SK-N-SH (cell line): ENCODE measurements at regions not wholly inside any gene's neighbourhood (a gene's known extent, or its start where the extent isn't known, plus 50 kb on each side); places are given as distances from the start of the nearest gene placed in this dataset.

Experiments
- CHD2 ChIP-seq: fragments of 150-350 bp; IDR thresholded peaks from 2 replicates; pipeline ENCODE4 v1.6.1; 2018; ENCODE audit warnings: low read length; ENCODE audit not compliant: partially characterized antibody
- CTCF ChIP-seq: fragments of 200-600 bp; sonication (generic); IDR thresholded peaks from 2 replicates; pipeline ENCODE4 v1.6.1; 2017; ENCODE audit warnings: antibody characterized with exemption, mild to moderate bottlenecking, moderate library complexity
- EP300 ChIP-seq, 2 experiments: IDR thresholded peaks; 2 replicates each; pipeline versions ENCODE4 v1.4.0 to v1.6.1; 2012; ENCODE audit warnings: borderline replicate concordance in 1 of 2, low read depth in 1 of 2, low read length in 1 of 2
- EZH2phosphoT487 ChIP-seq: fragments of 200-600 bp; sonication (generic); IDR thresholded peaks from 2 replicates; pipeline ENCODE4 v1.6.1; 2017; ENCODE audit warnings: low read depth, mixed run types, mild to moderate bottlenecking, antibody characterized with exemption, moderate library complexity, borderline replicate concordance
- MAX ChIP-seq: IDR thresholded peaks from 2 replicates; pipeline ENCODE4 v1.4.0; 2012; ENCODE audit warnings: low read depth
- POLR2AphosphoS5 ChIP-seq: IDR thresholded peaks from 2 replicates; pipeline ENCODE4 v1.6.1; 2012; ENCODE audit warnings: low read depth, low read length
- RAD21 ChIP-seq: IDR thresholded peaks from 2 replicates; pipeline ENCODE4 v1.6.1; 2012; ENCODE audit warnings: mild to moderate bottlenecking, low read length
- RFX5 ChIP-seq: IDR thresholded peaks from 2 replicates; pipeline ENCODE4 v1.6.1; 2012; ENCODE audit warnings: mild to moderate bottlenecking, improper control_type of control experiment, low read length
- SIN3A ChIP-seq: IDR thresholded peaks from 2 replicates; pipeline ENCODE4 v1.6.1; 2012; ENCODE audit warnings: low read depth, mild to moderate bottlenecking, low read length, moderate library complexity, borderline replicate concordance
- TEAD4 ChIP-seq: IDR thresholded peaks from 2 replicates; pipeline ENCODE4 v1.4.0; 2012; ENCODE audit warnings: mild to moderate bottlenecking, borderline replicate concordance; ENCODE audit not compliant: insufficient read depth
- USF2 ChIP-seq: fragments of 150-350 bp; IDR thresholded peaks from 2 replicates; pipeline ENCODE4 v1.6.1; 2017; ENCODE audit warnings: antibody characterized with exemption, low read length, low read depth, borderline replicate concordance
- ZBTB33 ChIP-seq: IDR thresholded peaks from 2 replicates; pipeline ENCODE4 v1.4.0; 2012; ENCODE audit warnings: low read depth, borderline replicate concordance

GRCh38 chr12:87085286-87085685 is 829.1 kb upstream of the MGAT4C start:
- TF ChIP-seq USF2 (no peak), CTCF (no peak), MAX (no peak), POLR2AphosphoS5 (no peak), ZBTB33 (no peak), EP300 (IDR thresholded peaks at IDR 0.05; ENCODE audit: borderline replicate concordance in 1 of 2, low read depth in 1 of 2, low read length in 1 of 2) (no peak), RFX5 (no peak), EZH2phosphoT487 (no peak), CHD2 (no peak), RAD21 (no peak), SIN3A (no peak), TEAD4 (no peak)
